Limb (tissue), 2 donors: ENCODE measurements at regions not wholly inside any gene's neighbourhood (a gene's known extent, or its start where the extent isn't known, plus 50 kb on each side); places are given as distances from the start of the nearest gene placed in this dataset.

Experiments used
- DNase-seq, 2 donors: peaks; one replicate each; pipeline ENCODE4 v3.0.0-alpha.2; 2016; ENCODE audit errors: extremely low spot score in 2 of 2

- no peak for DNase-seq
Measured at GRCh38 chr5:107085572-107085971, 585.2 kb downstream of the EFNA5 start.

DNA sequence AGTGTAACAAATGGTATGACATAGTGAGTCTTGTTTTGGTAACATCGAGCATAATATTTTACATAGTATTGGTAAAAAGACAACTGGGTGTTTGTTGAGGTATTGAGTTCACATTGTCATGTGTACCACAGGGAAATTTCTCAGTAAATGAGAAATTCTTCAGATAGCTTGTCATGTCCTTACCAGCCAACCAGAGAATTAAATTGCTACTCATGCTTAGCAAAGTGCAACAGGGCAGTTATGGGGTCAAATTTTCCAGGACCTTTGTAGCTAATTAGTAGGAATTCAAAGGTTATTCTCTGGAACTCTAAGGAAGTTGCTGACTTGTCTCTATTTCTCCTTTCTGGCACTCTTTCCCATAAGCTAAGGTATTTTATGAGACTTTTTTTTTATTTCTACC lies 595.7 kb downstream of the EFNA5 start:
- DNase-seq = no peak

DNA sequence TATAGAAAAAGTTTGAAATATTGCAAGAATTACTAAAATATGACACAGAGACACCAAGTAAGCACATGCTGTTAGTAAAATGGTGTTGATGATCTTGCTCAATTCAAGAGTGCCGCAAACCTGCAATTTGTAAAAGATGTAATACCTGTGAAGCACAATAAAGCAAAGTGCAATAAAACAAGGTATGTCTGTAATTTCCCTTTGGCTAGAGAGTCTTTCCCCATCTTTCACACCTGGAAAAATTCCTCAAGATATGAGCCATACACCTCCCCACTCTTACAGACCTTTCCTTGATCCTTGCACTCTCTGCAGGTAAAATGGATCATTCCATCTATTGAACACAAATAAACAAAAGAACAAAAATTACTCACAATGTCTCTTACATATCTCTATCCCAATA lies 597.8 kb downstream of the EFNA5 start:
- no peak for DNase-seq

GRCh38 chr5:107072440-107072839 lies 598.3 kb downstream of the EFNA5 start:
- no peak for DNase-seq

- no peak for DNase-seq
Measured at GRCh38 chr5:107068782-107069181, 602.0 kb downstream of the EFNA5 start.

- DNase-seq = no peak
Measured at GRCh38 chr5:107067395-107067794, 603.3 kb downstream of the EFNA5 start.

DNA sequence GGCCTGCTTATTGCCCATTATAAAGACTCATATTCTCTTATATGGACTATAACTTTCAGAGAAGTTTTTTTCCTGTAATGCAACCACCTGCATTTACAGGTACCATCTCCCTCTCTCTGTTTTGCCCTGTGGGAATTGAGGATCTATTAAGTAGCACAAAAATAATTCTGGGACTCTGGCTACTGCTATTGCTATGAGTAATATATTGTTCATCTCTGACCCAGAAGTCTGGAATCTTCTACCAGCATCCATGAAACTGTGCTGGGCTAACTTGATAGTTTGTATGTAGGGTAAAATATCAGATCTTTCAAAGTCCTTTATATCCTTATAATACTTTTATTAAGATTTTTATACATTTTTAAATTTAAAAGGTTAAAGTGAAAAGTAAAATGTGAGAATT lies 607.2 kb downstream of the EFNA5 start:
- no peak for DNase-seq

DNA sequence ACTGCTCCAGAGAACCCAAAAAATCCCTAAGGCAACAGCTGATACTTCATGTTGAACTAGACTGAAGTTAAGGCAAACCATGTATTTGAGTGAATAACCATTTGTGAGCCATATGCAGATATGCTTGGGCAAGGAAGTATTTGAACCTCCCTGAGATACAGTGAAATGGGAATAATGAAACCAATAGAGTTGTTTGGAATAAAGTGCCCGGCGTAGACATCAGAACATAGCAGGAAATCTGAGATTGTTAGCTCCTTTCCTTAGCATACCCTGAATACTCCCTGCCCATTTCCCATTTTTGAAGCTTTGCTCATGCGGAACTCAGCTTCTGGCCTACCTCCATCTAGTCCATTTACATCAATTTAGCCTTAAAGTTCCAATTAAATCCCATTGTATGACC lies 611.9 kb downstream of the EFNA5 start:
- DNase-seq = no peak

- no peak for DNase-seq
Measured at GRCh38 chr5:107058235-107058634, 612.5 kb downstream of the EFNA5 start.

- DNase-seq = no peak
Measured at GRCh38 chr5:107056278-107056677, 614.5 kb downstream of the EFNA5 start.

DNA sequence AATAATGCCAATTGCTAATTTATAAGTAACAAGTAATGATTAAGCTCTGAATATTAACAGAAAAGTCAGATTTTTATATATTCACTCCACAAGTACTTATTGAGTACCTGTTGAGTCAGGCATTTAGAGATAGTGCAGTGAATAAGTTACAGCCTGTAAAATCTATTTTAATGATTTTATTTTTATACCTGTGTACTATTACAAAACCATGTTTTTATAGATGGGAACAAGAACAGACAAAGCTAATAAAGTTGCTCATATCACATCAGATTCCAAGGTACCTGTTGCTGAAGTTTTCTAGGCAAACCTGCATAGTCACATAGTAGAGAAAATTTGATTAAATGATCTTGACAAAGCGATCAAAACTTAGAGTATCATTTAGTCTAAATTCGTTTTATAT lies 623.7 kb downstream of the EFNA5 start:
- no peak for DNase-seq

GRCh38 chr5:107043665-107044064 lies 627.1 kb downstream of the EFNA5 start:
- no peak for DNase-seq

DNA sequence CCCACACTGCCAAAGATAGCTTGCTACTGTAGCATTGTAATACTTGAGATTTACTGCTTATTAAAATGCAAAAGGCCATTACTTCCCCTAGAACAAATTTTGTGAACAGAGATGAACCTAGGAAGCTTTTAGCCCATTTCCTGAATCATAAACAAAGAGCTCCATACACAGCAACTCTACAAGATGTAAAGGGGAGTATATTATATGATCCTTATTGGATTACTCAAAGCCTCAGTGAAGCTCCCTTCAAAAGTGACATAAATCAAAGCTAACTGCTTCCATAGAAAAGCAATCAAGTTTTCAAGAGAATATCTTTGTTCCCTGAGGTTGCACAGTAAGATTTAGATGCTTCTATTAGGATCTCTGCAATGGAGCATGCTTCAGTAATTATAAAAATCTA lies 629.8 kb downstream of the EFNA5 start:
- no peak for DNase-seq

DNA sequence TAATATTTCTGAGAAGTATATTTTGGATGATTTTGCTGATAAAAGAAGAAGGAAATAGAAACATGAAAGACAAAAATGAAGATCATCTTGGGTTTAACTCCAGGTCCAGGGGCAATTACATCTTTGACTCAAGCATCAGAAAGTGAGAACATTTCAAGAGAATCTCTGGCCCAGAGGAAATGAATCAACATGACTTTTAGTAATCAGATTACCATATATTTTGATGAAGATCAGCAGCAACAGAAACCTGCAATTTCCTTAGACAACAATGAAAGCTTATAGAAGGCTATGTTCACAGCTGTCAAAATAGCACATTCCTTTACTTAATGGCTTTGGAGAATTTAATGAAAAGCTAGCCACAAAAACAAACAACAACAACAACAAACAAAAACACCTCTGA lies 638.1 kb downstream of the EFNA5 start:
- DNase-seq = no peak

- DNase-seq = no peak
Measured at GRCh38 chr5:107028938-107029337, 641.8 kb downstream of the EFNA5 start.

GRCh38 chr5:107025712-107026497 lies 644.8 kb downstream of the EFNA5 start:
- no peak for DNase-seq

- DNase-seq = no peak
Measured at GRCh38 chr5:107023732-107024131, 647.0 kb downstream of the EFNA5 start.

DNA sequence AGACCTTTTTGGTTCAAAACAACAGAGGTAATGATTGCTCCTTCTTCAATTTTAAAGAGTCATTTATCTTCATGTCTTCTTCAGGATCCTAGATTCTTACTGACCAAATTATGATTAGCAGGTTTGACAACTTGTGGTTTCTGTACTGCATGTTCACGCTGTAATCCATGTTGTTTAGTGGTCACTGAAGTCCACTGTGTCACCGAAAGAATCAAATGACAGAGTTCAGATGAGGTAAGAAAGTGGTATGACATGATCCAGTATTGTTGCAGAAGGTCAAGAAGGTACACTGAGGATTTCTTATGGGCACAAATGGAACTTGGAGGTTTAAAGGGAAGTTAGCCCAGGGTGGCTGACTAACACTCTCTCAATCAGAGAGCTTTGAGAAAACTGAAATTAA lies 649.2 kb downstream of the EFNA5 start:
- no peak for DNase-seq

DNA sequence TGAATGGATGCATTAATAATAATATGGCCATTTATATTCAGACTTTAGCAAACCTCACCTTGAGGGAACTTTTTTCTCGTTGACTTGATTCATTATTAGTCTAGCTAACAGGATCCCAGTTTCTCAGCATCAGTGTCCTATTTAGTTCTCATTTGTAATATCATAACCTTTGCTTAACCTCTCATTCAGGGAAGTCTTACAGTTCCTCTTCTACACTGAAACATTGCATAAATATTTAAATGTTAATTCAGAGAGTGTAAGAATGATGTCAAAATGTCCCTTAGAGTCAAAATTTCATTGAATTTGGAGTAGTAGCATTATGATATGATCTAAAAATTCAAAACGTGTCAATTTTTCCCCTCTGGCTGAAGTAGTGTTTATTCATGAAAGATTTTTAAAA lies 650.1 kb downstream of the EFNA5 start:
- no peak for DNase-seq

- DNase-seq = no peak
Measured at GRCh38 chr5:107017616-107018015, 653.1 kb downstream of the EFNA5 start.

DNA sequence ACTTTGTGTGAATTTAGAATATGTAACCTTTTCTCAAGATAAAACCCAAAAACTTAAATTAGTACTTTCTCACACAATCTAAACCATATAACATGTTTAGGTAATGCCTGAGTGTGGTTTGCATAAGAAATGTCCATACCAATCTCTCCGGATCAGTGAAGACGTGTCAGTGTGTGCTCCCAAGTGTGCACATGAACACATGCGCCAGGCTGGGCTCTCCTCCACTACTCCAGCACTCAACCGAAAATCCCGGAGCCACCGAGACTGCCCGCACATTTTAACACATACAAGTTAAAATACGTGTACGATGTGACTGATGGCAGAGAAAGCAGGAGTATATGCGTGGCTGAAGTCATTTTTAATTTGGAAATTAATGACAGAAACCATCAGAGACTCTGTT lies 658.4 kb downstream of the EFNA5 start:
- no peak for DNase-seq

DNA sequence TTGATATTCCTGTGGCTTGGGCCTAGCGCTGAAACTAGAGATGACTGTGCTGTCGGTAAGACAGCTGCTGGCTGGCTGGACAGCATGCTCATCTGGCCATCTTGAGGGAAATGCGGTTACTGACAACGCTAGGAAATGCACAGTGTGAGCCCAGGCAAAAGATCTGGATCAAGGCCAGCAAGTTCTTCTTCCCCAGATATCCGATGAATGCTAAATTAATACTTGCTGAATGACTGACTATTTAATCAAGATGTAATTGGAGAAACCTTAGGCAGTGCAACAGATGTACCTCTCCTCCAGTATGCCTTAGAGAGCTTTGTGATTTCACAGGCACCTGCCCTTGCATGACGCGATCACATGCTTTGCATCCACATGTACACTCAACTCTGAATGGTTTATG lies 659.1 kb downstream of the EFNA5 start:
- peak; percentile 36 to 56 for DNase-seq

GRCh38 chr5:107010060-107010459 lies 660.7 kb downstream of the EFNA5 start:
- DNase-seq = no peak

DNA sequence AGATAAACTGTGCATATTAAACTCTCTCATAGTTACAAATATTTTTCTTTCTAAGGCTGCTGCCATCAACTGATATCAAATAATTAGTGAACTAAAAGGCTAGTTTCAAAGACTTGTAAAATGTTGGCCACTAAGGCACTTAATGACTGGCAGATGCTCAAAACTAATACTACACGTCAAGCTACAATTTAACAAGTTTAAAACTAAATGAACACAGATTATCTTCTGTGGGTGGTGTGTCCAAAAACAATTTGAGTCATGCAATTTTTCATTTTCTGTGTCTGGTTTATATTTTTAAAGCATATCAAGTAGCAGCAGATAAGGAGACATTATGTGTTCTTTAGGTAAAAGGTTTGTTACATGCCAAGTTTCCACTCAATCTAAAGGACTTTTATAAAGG lies 665.1 kb downstream of the EFNA5 start:
- DNase-seq = no peak
